ENCODE measurements at regions not wholly inside any gene's neighbourhood (a gene's known extent, or its start where the extent isn't known, plus 50 kb on each side); places are given as distances from the start of the nearest gene placed in this dataset.

DNA sequence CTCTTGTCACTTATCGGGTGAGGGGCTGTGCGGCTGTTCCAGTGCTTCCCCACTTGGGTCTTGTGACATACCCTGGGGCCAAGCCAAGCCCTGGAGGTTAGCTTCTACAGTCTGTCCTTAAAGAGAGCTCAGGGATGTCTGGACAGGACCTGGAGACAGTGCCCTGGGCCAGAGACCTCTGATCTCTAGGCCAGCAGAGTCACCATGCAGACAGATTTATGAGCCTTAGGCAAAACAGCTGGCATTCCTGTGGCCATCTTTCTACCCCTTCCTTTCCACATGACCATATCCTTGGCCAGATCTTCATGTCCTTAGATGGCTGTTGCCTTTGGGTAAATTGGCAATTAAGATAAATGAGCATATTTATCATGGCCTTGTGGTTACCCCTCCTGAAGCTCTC lies 678.6 kb downstream of the MAFB start:
- TF ChIP-seq EZH2 (IDR thresholded peaks at IDR 0.05; ENCODE audit: insufficient read depth, poor library complexity, severe bottlenecking) (no peak), EZH2phosphoT487 (IDR thresholded peaks at IDR 0.05; ENCODE audit: insufficient read depth, low read depth) (no peak)
